ENCODE measurements at regions not wholly inside any gene's neighbourhood (a gene's known extent, or its start where the extent isn't known, plus 50 kb on each side); places are given as distances from the start of the nearest gene placed in this dataset.

DNA sequence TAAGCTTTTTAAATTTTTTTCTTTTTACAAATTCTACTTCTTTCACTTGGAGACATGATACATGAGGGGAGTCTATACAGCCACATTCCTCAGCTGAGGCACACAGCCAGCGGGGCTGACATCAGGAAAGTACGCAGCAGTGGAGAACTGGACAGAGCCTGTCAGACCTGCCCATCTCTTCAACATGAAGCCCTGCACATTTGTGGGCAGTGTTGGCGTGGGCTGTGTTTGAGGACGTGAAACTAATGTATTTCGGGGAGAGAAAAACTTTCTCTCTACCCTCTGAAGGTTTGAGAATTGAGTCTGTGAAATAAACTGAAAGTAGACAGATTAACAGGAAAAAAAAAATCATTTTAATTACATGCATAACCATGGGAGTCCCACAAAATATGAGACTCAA, 84.8 kb upstream of the HTATIP2 start:
- TF ChIP-seq, protein P1, sequence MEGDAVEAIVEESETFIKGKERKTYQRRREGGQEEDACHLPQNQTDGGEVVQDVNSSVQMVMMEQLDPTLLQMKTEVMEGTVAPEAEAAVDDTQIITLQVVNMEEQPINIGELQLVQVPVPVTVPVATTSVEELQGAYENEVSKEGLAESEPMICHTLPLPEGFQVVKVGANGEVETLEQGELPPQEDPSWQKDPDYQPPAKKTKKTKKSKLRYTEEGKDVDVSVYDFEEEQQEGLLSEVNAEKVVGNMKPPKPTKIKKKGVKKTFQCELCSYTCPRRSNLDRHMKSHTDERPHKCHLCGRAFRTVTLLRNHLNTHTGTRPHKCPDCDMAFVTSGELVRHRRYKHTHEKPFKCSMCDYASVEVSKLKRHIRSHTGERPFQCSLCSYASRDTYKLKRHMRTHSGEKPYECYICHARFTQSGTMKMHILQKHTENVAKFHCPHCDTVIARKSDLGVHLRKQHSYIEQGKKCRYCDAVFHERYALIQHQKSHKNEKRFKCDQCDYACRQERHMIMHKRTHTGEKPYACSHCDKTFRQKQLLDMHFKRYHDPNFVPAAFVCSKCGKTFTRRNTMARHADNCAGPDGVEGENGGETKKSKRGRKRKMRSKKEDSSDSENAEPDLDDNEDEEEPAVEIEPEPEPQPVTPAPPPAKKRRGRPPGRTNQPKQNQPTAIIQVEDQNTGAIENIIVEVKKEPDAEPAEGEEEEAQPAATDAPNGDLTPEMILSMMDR (IDR thresholded peaks at IDR 0.05; ENCODE audit: insufficient read depth, low read length, poor library complexity, severe bottlenecking), result no peak
- no peak for TF ChIP-seq EZH2phosphoT487 (conservative IDR thresholded peaks at IDR 0.05; ENCODE audit: low read length)
